HG03575 (cell line): ENCODE measurements at regions not wholly inside any gene's neighbourhood (a gene's known extent, or its start where the extent isn't known, plus 50 kb on each side); places are given as distances from the start of the nearest gene placed in this dataset.
"Not testable (repeated sequence)": the region's sequence is repeated elsewhere in the genome, so short reads cannot be mapped to it uniquely, and the experiment has no call there.

Source experiments
- ATAC-seq: cut with Tn5 transposase; IDR thresholded peaks from one replicate; pipeline ENCODE4 v1.9.1; 2021; ENCODE audit not compliant: unreplicated experiment, insufficient number of reproducible peaks, low FRiP score; ENCODE audit errors: extremely low read depth

- not testable (repeated sequence) for ATAC-seq
Observed at GRCh38 chr15:85262461-85263055, 117.8 kb upstream of the AKAP13 start.

GRCh38 chr15:85263842-85264440 lies 116.5 kb upstream of the AKAP13 start:
- not testable (repeated sequence) for ATAC-seq

- not testable (repeated sequence) for ATAC-seq
Observed at GRCh38 chr15:85264614-85265190, 115.7 kb upstream of the AKAP13 start.

- ATAC-seq = not testable (repeated sequence)
Observed at GRCh38 chr15:85267158-85267857, 113.1 kb upstream of the AKAP13 start.

GRCh38 chr15:85274315-85275050 lies 105.9 kb upstream of the AKAP13 start:
- no peak for ATAC-seq

DNA sequence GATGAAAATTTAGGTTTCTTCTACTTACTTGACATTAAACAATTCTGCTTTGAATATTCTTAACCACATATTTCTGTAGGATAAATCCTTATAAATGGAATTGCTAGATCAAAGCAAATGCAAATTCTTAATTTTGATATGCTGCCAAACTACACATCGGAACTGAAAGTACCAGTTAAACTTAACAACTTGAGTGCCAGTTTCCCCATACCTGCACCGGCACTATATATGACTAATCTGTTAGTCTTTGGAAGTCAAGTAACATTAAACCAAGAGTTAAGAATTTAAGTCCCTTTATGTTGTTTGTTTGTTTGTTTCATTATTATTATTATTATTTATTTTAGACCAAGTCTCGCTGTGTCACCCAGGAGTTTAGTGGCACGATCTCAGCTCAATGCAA lies 103.9 kb upstream of the AKAP13 start:
- no peak for ATAC-seq

DNA sequence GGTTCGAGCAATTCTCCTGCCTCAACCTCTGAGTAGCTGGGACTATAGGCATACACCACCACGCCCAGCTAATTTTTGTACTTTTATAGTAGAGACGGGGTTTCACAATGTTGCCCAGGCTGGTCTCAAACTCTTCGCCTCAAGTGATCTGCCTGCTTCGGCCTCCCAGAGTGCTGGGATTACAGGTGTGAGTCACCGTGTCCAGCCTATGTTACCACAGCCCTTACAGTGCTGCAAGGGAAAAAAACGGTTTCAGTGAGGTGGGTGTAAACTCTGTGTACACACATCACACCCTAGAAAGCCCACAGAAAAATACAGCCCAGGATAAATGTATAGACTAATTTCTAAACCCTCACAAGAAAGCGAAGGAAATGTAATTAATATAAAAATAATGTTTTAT lies 103.5 kb upstream of the AKAP13 start:
- ATAC-seq = no peak

GRCh38 chr15:85277847-85278370 lies 102.5 kb upstream of the AKAP13 start:
- no peak for ATAC-seq

- ATAC-seq = no peak
Observed at GRCh38 chr15:85280203-85280602, 100.2 kb upstream of the AKAP13 start.

DNA sequence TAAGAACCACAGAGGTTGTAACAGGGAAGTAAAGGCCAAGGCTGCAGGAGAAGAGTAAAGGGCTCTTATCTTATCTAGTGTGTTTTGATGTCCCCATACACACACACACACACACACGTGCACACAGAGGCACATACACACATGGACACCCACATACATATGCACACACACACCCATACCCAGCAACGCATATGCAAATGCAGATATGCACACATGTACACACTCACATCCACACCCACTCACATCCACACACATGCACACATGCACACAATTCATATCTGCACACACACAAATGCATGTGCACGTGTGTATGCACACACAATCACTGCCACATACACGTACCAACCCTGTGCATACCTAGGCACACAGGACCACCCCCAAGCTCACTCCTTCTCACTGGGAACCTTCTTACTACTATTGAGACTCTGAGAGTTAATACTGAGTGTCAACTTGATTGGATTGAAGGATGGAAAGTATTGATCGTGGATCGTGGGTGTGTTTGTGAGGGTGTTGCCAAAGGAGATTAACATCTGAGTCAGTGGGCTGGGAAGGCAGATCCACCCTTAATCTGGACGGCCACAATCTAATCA lies 99.0 kb upstream of the AKAP13 start:
- no peak for ATAC-seq

DNA sequence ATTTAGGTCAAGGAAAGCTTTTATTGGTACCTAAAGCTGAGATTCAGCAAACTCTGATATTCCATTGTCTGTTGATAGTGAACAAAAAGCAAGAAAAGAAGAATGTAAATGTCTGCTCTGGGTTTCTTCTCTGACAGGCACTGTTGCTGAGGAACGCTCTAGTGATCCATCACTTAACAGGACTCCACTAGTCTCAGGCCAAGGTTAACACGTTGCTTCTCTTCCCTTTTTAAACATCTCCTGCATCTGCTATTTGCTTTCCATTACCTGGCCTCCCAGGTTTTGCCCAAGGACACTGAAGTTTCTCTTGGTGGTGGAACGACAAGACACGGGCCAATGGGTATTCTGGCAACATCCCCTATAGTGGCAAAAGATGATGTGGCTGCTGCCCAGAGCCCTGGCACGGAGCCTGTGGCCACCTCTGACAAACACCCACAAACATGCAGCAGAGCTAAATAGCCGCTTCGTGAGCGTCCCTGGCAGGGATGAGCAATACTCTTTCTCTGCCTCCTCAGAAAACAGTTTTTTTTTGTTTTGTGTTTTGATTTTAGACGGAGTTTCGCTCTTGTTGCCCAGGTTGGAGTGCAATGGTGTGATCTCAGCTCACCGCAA lies 97.8 kb upstream of the AKAP13 start:
- no peak for ATAC-seq

DNA sequence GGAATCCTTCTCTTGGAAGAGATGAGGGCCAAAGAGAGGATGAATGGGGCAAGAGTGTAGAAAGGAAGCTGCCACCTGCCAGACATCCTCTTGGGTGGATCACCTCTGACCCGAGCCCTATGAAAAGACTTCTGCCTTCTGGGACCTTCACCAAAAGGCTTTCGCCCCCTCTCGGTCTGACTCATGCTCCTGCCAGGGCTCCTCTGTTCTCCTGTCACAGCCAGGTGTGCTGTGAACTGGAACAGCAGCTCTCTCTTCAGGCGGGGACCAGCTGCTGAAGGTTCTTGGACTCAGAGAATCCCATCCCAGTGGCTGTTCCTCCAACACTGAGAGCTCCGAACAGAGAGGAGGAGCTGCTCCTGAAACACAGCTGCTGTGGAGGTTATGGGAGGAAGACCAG lies 96.6 kb upstream of the AKAP13 start:
- not testable (repeated sequence) for ATAC-seq

DNA sequence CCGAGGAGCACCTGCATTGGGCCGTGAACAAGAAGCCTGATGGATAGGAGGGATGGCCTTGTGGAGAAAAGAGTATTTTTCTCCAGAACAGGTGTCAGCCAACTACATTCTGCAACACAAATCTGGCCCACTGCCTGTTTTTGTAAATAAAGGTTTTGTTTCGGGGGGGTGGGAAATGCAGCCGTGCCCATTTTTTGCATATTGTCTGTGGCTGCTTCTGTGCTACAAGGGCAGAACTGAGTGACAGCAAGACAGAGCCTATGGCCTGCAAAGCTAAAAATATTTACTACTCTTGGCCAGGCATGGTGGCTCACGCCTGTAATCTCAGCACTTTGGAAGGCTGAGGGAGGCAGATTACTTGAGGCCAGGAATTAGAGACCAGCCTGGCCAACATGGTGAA lies 95.9 kb upstream of the AKAP13 start:
- ATAC-seq = no peak

GRCh38 chr15:85289677-85290365 lies 90.6 kb upstream of the AKAP13 start:
- no peak for ATAC-seq

DNA sequence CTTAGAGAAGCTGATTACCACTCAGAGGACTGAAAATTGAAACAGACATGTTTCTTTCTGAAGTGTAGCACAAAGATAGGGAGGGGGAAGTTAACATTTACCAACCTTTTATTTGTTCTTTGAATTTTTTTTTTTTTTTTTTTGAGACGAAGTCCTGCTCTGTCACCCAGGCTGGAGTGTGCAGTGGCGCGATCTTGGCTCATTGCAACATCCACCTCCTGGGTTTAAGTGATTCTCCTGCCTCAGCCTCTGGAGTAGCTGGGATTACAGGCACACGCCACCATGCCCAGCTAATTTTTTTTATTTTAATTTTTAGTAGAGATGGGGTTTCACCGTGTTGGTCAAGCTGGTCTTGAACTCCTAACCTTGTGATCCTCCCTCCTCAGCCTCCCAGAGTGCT lies 87.8 kb upstream of the AKAP13 start:
- not testable (repeated sequence) for ATAC-seq

DNA sequence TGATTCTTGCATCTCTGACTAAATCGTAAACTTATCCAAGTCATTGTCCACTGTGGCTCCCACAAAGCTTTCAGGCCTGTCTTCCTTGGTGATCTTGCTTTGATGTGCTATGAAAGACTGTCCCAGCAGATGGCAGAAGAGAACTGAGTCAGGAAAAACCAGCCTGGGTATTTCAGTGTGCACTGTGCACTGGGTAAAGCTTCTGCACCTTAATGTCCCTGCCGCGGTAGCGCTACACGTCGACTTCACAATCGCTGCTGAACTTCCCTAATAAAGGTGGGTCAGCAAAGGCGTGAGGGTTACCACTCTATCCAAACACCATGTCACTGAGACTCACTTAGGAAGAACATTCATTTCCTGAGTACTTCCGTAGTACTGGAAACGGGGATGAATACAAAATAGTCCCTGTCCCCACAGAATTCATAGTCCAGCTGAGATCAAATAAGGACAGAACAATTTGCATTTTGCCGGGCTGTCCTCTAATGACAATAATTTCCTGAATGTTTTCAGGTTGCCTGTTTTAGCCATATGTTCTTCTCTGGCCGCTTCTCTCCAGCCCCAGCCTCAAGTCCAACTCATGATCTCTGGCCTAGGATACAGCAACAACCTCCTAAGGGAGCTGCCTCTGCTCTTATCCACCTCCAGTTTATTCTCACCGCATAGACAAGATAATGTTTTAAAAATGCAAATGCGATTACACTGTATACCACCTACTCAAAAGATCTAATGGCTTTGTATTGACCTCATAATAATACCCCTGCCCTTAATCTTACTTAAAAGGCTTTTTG lies 83.6 kb upstream of the AKAP13 start:
- no peak for ATAC-seq

DNA sequence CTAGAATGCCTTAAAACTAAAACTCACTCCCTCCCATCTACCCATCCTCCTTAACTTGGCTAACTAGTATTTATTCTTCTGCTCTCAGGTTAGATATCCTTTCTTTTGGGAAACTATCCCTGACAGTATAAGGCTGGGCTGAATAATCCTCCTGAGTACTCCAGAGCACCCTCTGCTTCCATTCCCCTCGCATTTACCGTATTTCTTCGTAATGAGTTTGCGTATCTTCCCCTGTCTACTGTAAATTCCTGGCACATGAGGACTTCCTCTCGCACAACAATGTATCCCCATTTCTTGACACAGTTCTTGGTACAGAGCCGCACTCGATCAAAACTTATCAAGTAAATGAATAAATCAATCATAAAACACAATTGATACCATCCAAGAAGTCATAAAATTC lies 82.9 kb upstream of the AKAP13 start:
- no peak for ATAC-seq
